DND-41 (cell line): ENCODE measurements at regions not wholly inside any gene's neighbourhood (a gene's known extent, or its start where the extent isn't known, plus 50 kb on each side); places are given as distances from the start of the nearest gene placed in this dataset.

ENCODE experiments used
- CTCF ChIP-seq: IDR thresholded peaks from 2 replicates; pipeline ENCODE4 v1.5.1; 2012; ENCODE audit warnings: borderline replicate concordance, low read length, moderate library complexity, mild to moderate bottlenecking; ENCODE audit not compliant: poor library complexity, severe bottlenecking; ENCODE audit errors: extremely low read depth
- EZH2 ChIP-seq: IDR thresholded peaks from 3 replicates; pipeline ENCODE4 v1.6.1; 2012; ENCODE audit warnings: borderline replicate concordance, low read depth, mild to moderate bottlenecking, moderate library complexity, low read length, inconsistent platforms; ENCODE audit not compliant: severe bottlenecking

GRCh38 chr3:99508191-99508590, 130.2 kb upstream of the COL8A1 start:
- no peak for TF ChIP-seq CTCF
- TF ChIP-seq EZH2: no peak
